Nephron progenitor cell (in vitro differentiated cells): ENCODE measurements at regions not wholly inside any gene's neighbourhood (a gene's known extent, or its start where the extent isn't known, plus 50 kb on each side); places are given as distances from the start of the nearest gene placed in this dataset.

Experiments
- DNase-seq: peaks from one replicate; pipeline ENCODE4 v3.0.0; 2021
- H3K27ac Mint-ChIP-seq: 2 replicates; pipeline ENCODE4 v1.8.0; 2021; ENCODE audit warnings: mild to moderate bottlenecking, moderate library complexity, mixed read lengths
- H3K27me3 Mint-ChIP-seq: 2 replicates; pipeline ENCODE4 v1.8.0; 2021; ENCODE audit warnings: mild to moderate bottlenecking, low read depth, mixed read lengths; ENCODE audit not compliant: poor library complexity
- H3K36me3 Mint-ChIP-seq: 2 replicates; pipeline ENCODE4 v1.8.0; 2021; ENCODE audit warnings: low read depth, mixed read lengths
- H3K4me1 Mint-ChIP-seq: 2 replicates; pipeline ENCODE4 v1.8.0; 2021; ENCODE audit warnings: mixed read lengths
- H3K4me3 Mint-ChIP-seq: 2 replicates; pipeline ENCODE4 v1.8.0; 2021; ENCODE audit warnings: mild to moderate bottlenecking, moderate library complexity, mixed read lengths
- H3K9me3 Mint-ChIP-seq: 2 replicates; pipeline ENCODE4 v1.8.0; 2021; ENCODE audit warnings: mild to moderate bottlenecking, moderate library complexity, mixed read lengths
- TF ChIP-seq, protein P1 (sequence below): fragments of 200-600 bp; sonication (generic); IDR thresholded peaks from 2 replicates; pipeline ENCODE4 v1.5.0; 2021; ENCODE audit warnings: antibody characterized with exemption

DNA sequence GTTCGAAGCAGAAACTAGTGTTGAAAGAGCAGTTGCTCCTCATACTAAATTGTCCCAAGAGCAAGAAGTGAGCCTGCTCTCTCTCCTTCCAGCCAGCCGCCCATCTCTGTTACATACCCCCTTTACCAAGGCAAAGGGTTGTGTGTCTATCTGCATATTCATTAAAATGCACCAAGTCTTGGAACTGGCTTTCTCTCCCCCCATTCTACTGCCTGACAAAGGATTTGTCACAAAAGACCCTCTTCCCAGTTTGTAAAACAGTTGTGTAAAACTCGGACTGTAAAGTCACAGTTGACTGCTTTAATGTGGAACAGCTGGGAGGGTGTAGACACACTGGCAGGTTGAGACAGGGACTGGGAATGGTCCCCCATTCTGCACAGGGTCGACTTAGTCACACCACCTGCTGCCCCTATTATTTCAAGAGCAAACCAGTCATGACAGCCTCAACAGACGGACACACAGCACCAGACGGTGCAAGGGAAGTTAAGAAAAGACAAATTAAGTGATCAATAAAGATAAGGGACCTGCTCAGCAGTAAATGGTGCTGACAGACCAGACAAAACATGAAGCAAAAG, 60.0 kb upstream of the HTATIP2 start:
- DNase-seq: no peak
- no peaks in the 10 kb centered on the region for H3K36me3 Mint-ChIP-seq

DNA sequence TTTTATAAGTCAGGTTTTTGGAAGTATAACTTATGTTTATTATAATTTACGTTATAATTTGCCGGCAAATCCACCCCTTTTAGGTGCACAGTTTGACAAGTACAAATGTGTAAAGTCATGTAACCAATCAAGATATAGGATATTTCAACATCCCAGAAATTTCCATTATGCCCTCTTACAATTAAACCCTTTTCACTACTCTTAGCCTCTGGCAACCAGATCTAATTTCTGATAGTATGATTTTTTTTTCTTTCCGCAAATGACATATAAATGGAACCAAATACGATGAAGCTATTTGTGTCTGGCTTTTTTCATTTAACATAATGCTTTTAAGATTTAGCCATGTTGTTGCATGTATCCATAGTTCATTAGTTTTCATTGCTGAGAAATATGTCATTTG, 69.5 kb upstream of the HTATIP2 start:
- TF ChIP-seq, protein P1, sequence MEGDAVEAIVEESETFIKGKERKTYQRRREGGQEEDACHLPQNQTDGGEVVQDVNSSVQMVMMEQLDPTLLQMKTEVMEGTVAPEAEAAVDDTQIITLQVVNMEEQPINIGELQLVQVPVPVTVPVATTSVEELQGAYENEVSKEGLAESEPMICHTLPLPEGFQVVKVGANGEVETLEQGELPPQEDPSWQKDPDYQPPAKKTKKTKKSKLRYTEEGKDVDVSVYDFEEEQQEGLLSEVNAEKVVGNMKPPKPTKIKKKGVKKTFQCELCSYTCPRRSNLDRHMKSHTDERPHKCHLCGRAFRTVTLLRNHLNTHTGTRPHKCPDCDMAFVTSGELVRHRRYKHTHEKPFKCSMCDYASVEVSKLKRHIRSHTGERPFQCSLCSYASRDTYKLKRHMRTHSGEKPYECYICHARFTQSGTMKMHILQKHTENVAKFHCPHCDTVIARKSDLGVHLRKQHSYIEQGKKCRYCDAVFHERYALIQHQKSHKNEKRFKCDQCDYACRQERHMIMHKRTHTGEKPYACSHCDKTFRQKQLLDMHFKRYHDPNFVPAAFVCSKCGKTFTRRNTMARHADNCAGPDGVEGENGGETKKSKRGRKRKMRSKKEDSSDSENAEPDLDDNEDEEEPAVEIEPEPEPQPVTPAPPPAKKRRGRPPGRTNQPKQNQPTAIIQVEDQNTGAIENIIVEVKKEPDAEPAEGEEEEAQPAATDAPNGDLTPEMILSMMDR: no peak
- Mint-ChIP-seq H3K4me1 (peaks cover 17% of the 10 kb centered on the region), H3K4me3 (no peak overlapping the region), H3K27me3 (peaks cover 22% of the 10 kb centered on the region), H3K36me3 (no peaks in the 10 kb centered on the region), H3K9me3 (no peaks in the 10 kb centered on the region), H3K27ac (no peak overlapping the region)
- DNase-seq: no peak

More for the DNA sequence above, 60.0 kb upstream of the HTATIP2 start:
- peaks cover 15% of the 10 kb centered on the region for H3K4me1 Mint-ChIP-seq
- peaks cover 26% of the 10 kb centered on the region for H3K27me3 Mint-ChIP-seq
- H3K27ac Mint-ChIP-seq: no peak overlapping the region
- no peak overlapping the region for H3K4me3 Mint-ChIP-seq
- TF ChIP-seq, protein P1: no peak
- H3K9me3 Mint-ChIP-seq: peaks cover 4% of the 10 kb centered on the region

DNA sequence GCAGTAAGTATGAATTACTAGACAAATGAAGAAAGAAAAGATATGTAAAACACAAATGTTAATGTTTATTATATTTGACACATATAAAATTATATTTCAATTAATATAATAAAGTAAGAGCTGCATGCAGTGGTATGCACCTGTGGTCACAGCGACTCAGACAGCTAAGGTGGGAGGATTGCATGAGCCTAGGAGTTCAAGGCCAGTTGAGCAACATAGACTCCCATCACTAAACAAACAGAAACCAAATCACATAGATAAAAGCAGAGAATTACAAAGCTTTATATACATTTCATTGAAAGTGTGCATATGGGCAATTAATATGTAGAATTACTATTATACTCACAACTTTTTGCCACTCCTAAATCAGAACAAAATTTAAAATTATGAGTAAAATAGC, 70.0 kb upstream of the HTATIP2 start:
- TF ChIP-seq, protein P1: no peak
- H3K9me3 Mint-ChIP-seq: no peaks in the 10 kb centered on the region
- H3K27me3 Mint-ChIP-seq: peaks cover 22% of the 10 kb centered on the region
- no peak overlapping the region for H3K4me3 Mint-ChIP-seq
- H3K36me3 Mint-ChIP-seq: no peaks in the 10 kb centered on the region
- H3K27ac Mint-ChIP-seq: no peak overlapping the region
- peaks cover 17% of the 10 kb centered on the region for H3K4me1 Mint-ChIP-seq
- no peak for DNase-seq

DNA sequence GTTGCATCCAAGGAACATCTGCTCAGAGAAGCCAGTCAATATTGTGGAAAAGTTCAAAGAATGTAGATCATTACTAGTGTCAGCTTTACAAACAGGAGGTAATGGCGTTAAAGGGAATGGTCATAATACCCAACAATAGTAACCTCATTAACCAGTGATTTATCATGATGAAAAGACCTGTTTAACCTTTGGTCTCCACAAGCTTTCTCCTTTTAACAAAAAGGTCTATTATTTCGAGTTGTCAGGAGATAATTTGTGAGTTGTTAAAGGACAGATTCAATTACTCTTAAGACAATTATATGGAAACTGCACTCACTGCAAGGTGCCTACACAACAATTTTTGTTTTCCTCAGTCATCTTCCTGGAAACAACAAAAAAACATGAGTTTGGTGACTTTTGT, 73.8 kb upstream of the HTATIP2 start:
- H3K9me3 Mint-ChIP-seq: peaks cover 8% of the 10 kb centered on the region
- no peak overlapping the region for H3K27ac Mint-ChIP-seq
- TF ChIP-seq, protein P1: no peak
- H3K36me3 Mint-ChIP-seq: no peaks in the 10 kb centered on the region
- H3K4me3 Mint-ChIP-seq: no peak overlapping the region
- peaks cover 33% of the 10 kb centered on the region for H3K27me3 Mint-ChIP-seq
- H3K4me1 Mint-ChIP-seq: peaks cover 17% of the 10 kb centered on the region
- DNase-seq: no peak

DNA sequence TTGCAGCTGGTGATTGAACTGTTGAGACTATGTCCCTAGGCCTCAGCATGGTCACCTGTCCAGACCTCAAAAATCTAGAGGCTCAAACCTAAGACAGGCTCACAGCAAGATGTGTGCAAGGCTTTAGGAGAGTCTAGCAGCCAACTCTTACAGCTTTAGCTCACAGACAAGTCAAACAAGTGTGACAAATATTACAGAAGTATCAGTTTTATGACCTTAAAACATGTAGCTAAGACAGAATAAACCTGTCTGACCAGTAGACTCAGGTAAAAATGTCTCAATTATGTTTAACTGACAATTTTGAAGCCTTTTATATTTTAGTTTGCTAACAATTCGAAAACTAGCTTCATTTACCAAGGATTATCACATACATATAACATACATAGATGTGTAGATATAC, 80.0 kb upstream of the HTATIP2 start:
- no peak for DNase-seq
- no peaks in the 10 kb centered on the region for H3K36me3 Mint-ChIP-seq
- H3K9me3 Mint-ChIP-seq: peaks cover 17% of the 10 kb centered on the region
- TF ChIP-seq, protein P1: no peak
- H3K4me1 Mint-ChIP-seq: peaks cover 6% of the 10 kb centered on the region
- peaks cover 44% of the 10 kb centered on the region for H3K27me3 Mint-ChIP-seq
- H3K27ac Mint-ChIP-seq: no peak overlapping the region
- no peak overlapping the region for H3K4me3 Mint-ChIP-seq

DNA sequence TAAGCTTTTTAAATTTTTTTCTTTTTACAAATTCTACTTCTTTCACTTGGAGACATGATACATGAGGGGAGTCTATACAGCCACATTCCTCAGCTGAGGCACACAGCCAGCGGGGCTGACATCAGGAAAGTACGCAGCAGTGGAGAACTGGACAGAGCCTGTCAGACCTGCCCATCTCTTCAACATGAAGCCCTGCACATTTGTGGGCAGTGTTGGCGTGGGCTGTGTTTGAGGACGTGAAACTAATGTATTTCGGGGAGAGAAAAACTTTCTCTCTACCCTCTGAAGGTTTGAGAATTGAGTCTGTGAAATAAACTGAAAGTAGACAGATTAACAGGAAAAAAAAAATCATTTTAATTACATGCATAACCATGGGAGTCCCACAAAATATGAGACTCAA, 84.8 kb upstream of the HTATIP2 start:
- H3K27me3 Mint-ChIP-seq: peaks cover 30% of the 10 kb centered on the region
- peaks cover 42% of the 10 kb centered on the region for H3K4me1 Mint-ChIP-seq
- no peak overlapping the region for H3K4me3 Mint-ChIP-seq
- H3K27ac Mint-ChIP-seq: no peak overlapping the region
- H3K9me3 Mint-ChIP-seq: no peaks in the 10 kb centered on the region
- DNase-seq: no peak
- TF ChIP-seq, protein P1: no peak
- H3K36me3 Mint-ChIP-seq: no peaks in the 10 kb centered on the region
